ENCODE measurements at regions not wholly inside any gene's neighbourhood (a gene's known extent, or its start where the extent isn't known, plus 50 kb on each side); places are given as distances from the start of the nearest gene placed in this dataset.
"Not testable (repeated sequence)": the region's sequence is repeated elsewhere in the genome, so short reads cannot be mapped to it uniquely, and the experiment has no call there.

DNA sequence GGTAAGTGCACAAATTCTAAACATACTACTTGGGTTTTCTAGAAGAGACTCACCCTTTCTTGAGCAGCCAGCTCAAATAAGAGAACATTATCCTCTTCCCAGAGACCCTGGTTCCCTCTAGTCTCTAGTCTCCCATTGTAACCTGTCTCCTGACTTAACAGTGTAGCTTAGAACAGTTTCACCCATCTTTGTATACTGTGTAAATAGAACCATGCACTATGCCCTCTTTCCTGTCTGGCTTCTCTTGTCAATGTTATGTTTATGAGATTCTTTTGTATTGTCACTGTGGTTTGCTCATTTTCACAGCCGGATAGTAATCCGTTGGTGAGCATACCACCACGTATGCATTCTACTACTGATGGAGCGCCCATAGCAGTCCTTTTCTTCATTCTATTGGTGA is 227.4 kb upstream of the PLPP4 start:
- H3K27me3 ChIP-seq (ENCODE audit: insufficient read depth, low read depth, severe bottlenecking), result no peaks in the 10 kb centered on the region
- TF ChIP-seq, protein P1, sequence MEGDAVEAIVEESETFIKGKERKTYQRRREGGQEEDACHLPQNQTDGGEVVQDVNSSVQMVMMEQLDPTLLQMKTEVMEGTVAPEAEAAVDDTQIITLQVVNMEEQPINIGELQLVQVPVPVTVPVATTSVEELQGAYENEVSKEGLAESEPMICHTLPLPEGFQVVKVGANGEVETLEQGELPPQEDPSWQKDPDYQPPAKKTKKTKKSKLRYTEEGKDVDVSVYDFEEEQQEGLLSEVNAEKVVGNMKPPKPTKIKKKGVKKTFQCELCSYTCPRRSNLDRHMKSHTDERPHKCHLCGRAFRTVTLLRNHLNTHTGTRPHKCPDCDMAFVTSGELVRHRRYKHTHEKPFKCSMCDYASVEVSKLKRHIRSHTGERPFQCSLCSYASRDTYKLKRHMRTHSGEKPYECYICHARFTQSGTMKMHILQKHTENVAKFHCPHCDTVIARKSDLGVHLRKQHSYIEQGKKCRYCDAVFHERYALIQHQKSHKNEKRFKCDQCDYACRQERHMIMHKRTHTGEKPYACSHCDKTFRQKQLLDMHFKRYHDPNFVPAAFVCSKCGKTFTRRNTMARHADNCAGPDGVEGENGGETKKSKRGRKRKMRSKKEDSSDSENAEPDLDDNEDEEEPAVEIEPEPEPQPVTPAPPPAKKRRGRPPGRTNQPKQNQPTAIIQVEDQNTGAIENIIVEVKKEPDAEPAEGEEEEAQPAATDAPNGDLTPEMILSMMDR (IDR thresholded peaks at IDR 0.05; ENCODE audit: low read depth, low read length), result no peak
- no peak for DNase-seq
- H3K4me3 ChIP-seq (ENCODE audit: low read depth, low read length), result no peak overlapping the region
- H3K9me3 ChIP-seq (ENCODE audit: severe bottlenecking), result no peaks in the 10 kb centered on the region
- no peak overlapping the region for H3K27ac ChIP-seq
- H3K36me3 ChIP-seq, result no peaks in the 10 kb centered on the region

DNA sequence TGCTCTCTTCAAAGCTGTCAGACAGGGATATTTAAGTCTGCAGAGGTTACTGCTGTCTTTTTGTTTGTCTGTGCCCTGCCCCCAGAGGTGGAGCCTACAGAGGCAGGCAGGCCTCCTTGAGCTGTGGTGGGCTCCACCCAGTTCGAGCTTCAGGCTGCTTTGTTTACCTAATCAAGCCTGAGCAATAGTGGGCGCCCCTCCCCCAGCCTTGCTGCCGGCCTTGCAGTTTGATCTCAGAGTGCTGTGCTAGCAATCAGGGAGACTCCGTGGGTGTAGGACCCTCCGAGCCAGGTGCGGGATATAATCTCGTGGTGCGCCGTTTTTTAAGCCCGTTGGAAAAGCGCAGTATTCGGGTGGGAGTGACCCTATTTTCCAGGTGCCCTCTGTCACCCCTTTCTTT is 217.3 kb upstream of the PLPP4 start:
- H3K36me3 ChIP-seq; H3K9me3 ChIP-seq (ENCODE audit: severe bottlenecking); H3K27ac ChIP-seq; H3K27me3 ChIP-seq (ENCODE audit: insufficient read depth, low read depth, severe bottlenecking); H3K4me3 ChIP-seq (ENCODE audit: low read depth, low read length); DNase-seq: not testable (repeated sequence)

DNA sequence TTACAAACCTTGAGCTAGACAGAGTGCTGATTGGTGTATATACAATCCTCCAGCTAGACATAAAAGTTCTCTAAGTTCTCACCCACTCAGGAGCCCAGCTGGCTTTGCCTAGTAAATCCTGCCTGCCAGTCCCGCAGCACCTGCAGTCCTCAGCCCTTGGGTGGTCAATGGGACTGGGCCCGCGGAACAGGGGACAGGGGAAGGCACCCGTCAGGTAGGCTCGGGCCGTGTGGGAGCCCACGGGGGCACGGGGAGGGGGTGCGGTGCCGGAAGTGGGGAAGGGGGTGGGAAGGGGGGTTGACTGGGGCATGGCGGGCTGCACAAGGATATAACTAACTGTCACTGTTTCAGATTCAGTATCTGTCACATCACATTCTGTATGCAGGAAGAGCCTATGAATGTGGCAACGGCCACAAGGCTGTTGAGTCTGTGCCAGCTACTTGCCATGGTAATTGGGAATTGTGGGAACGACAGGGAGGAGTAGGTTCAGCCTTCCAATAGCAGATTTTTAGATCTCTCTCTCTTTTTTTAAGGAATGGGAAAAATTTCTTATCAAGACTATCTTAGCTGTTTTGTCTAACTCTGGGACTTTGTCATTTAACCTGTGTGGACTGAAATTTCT is 205.1 kb upstream of the PLPP4 start:
- no peak overlapping the region for H3K4me3 ChIP-seq (ENCODE audit: low read depth, low read length)
- TF ChIP-seq, protein P1 (IDR thresholded peaks at IDR 0.05; ENCODE audit: low read depth, low read length), result no peak
- H3K9me3 ChIP-seq (ENCODE audit: severe bottlenecking), result no peaks in the 10 kb centered on the region
- no peak overlapping the region for H3K27ac ChIP-seq
- H3K27me3 ChIP-seq (ENCODE audit: insufficient read depth, low read depth, severe bottlenecking), result no peaks in the 10 kb centered on the region
- H3K36me3 ChIP-seq, result no peaks in the 10 kb centered on the region
- DNase-seq, result no peak

DNA sequence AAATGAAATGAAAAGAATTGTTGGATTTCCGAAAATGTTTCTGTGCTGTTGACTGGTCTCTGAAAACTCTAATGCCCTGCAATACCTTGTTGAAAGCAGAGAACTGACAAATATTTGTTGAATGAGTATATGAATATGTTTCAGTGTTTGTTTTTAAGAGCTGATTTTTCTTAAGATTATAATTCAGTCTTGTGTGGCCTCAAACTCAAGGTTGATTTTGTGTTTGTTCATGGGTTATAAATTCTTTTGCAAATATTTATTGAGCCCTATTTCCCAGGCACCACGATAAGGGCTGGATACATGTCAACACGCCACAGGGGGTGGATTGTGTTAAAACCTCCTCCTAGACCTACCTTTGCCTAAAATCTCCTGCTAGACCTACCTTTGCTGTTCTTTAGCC is 203.9 kb upstream of the PLPP4 start:
- H3K9me3 ChIP-seq (ENCODE audit: severe bottlenecking), result no peaks in the 10 kb centered on the region
- H3K36me3 ChIP-seq, result no peaks in the 10 kb centered on the region
- TF ChIP-seq, protein P1 (IDR thresholded peaks at IDR 0.05; ENCODE audit: low read depth, low read length), result no peak
- no peaks in the 10 kb centered on the region for H3K27me3 ChIP-seq (ENCODE audit: insufficient read depth, low read depth, severe bottlenecking)
- DNase-seq, result no peak
- H3K4me3 ChIP-seq (ENCODE audit: low read depth, low read length), result no peak overlapping the region
- H3K27ac ChIP-seq, result no peak overlapping the region

DNA sequence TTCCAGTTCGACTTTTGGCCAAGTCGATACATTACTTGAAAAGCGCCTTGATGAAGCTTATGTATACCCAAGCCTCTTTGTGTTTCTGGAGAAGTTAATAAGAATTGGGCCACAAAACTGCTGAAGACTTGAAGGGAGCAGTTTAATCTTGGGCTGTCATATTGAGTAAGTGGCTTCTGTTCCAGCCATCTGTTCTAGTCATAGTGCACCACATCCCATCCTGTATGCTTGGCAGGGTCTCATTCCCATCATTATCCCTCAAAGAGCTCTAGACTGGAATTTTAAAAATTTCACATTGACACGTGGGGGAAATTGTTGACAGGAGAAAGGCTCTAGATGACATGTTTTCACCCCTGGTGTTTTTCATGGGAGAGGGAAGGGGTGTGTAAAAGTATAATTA is 196.6 kb upstream of the PLPP4 start:
- no peaks in the 10 kb centered on the region for H3K27me3 ChIP-seq (ENCODE audit: insufficient read depth, low read depth, severe bottlenecking)
- no peak overlapping the region for H3K27ac ChIP-seq
- TF ChIP-seq, protein P1 (IDR thresholded peaks at IDR 0.05; ENCODE audit: low read depth, low read length), result no peak
- no peak for DNase-seq
- no peaks in the 10 kb centered on the region for H3K36me3 ChIP-seq
- H3K9me3 ChIP-seq (ENCODE audit: severe bottlenecking), result no peaks in the 10 kb centered on the region
- H3K4me3 ChIP-seq (ENCODE audit: low read depth, low read length), result no peak overlapping the region

DNA sequence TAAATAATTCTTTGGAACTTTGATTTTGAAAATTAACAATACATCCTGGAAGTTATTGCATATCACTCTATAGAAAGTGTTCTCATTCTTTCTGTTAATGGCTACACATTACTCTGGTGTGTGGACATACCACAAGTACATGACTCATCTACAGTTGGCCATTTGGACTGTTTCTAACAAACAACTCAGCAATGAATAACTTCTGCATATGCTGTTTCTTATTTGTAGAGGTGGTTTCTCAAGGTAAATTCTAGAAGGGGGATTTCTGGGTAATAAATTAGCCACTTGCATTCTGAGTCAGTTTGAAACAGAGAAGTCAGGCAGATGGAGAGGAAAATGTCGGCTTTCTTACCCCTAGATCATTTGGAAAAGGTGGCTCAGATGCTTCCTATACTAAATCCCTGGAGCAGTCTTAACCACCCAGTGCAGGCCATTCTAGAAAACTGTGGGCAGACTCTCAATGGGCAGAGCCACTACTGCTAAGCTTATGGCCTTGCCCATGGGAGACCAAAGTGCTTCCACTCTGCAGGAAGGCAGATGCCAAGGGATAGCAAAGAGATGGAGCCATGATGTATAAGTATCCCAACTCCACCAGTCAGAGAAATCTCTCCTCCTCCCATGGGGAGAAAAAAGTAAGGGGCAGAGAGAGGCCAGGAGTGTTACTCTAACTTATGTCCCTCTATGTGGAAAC is 194.0 kb upstream of the PLPP4 start:
- TF ChIP-seq, protein P1 (IDR thresholded peaks at IDR 0.05; ENCODE audit: low read depth, low read length), result no peak
- Histone ChIP-seq H3K4me3 (ENCODE audit: low read depth, low read length) (no peak overlapping the region), H3K27me3 (ENCODE audit: insufficient read depth, low read depth, severe bottlenecking) (no peaks in the 10 kb centered on the region), H3K27ac (no peak overlapping the region), H3K36me3 (no peaks in the 10 kb centered on the region), H3K9me3 (ENCODE audit: severe bottlenecking) (no peaks in the 10 kb centered on the region)
- DNase-seq, result no peak

All from WERI-Rb-1 (cell line).